OCI-LY7 (cell line): ENCODE measurements at regions not wholly inside any gene's neighbourhood (a gene's known extent, or its start where the extent isn't known, plus 50 kb on each side); places are given as distances from the start of the nearest gene placed in this dataset.

Source experiments
- BruUV-seq: library from RNA; stranded (reverse); fragments of 400-500 nt; replicated peaks from 2 replicates; lab custom pipeline; 2021; lab: Mats Ljungman, UMichigan
- CTCF ChIA-PET: fragments of 300-600 bp; sonication (Branson Sonifier 250); formaldehyde crosslinking; loops from one replicate; lab custom pipeline; 2022; ENCODE audit warnings: antibody characterized with exemption; ENCODE audit not compliant: unreplicated experiment; lab: Charles Lee
- POLR2A ChIA-PET: fragments of 300-600 bp; sonication (Branson Sonifier 250); formaldehyde crosslinking; loops from one replicate; lab custom pipeline; 2022; ENCODE audit warnings: antibody characterized with exemption; lab: Charles Lee
- DNase-seq: peaks from one replicate; pipeline ENCODE4 v3.0.0-alpha.2; 2015; ENCODE audit warnings: low spot score
- H2AFZ ChIP-seq: fragments of 200-600 bp; sonication (generic), shearing (Covaris generic); 2 replicates; pipeline ENCODE4 v1.6.1; 2014; ENCODE audit warnings: mild to moderate bottlenecking, antibody characterized with exemption, low read length, moderate library complexity
- H3K27ac ChIP-seq: fragments of 200-600 bp; sonication (generic); 2 replicates; pipeline ENCODE4 v1.5.1; 2014; ENCODE audit warnings: mixed run types, low read depth, mild to moderate bottlenecking, moderate library complexity, low read length, inconsistent platforms; ENCODE audit not compliant: poor library complexity, severe bottlenecking
- H3K36me3 ChIP-seq: fragments of 200-600 bp; sonication (generic); 2 replicates; pipeline ENCODE4 v1.6.1; 2014; ENCODE audit warnings: mild to moderate bottlenecking, antibody characterized with exemption, low read length, moderate library complexity, mixed read lengths; ENCODE audit not compliant: insufficient read depth
- H3K4me1 ChIP-seq: fragments of 200-600 bp; sonication (generic); 2 replicates; pipeline ENCODE4 v1.5.1; 2014; ENCODE audit warnings: mild to moderate bottlenecking, low read length; ENCODE audit not compliant: insufficient read depth, poor library complexity, severe bottlenecking
- H3K4me2 ChIP-seq: fragments of 200-600 bp; sonication (generic); 2 replicates; pipeline ENCODE4 v1.6.1; 2014; ENCODE audit warnings: mild to moderate bottlenecking, low read length
- H3K4me3 ChIP-seq: fragments of 200-600 bp; sonication (generic); 2 replicates; pipeline ENCODE4 v1.5.1; 2014; ENCODE audit warnings: mild to moderate bottlenecking, low read depth, low read length; ENCODE audit not compliant: poor library complexity, severe bottlenecking
- H3K79me2 ChIP-seq: fragments of 200-600 bp; sonication (generic); 2 replicates; pipeline ENCODE4 v1.6.1; 2016; ENCODE audit warnings: low read depth, mild to moderate bottlenecking, low read length, moderate library complexity, mixed read lengths; ENCODE audit not compliant: insufficient read depth
- H3K9me2 ChIP-seq: fragments of 200-600 bp; sonication (generic); 2 replicates; pipeline ENCODE4 v1.6.1; 2016; ENCODE audit warnings: mild to moderate bottlenecking, low read length, mixed read lengths; ENCODE audit not compliant: insufficient read depth
- H3K9me3 ChIP-seq: fragments of 200-600 bp; sonication (generic); 2 replicates; pipeline ENCODE4 v1.6.1; 2014; ENCODE audit warnings: mild to moderate bottlenecking, mixed run types, low read length, mixed read lengths
- H4K20me1 ChIP-seq: fragments of 200-600 bp; sonication (generic); 2 replicates; pipeline ENCODE4 v1.6.1; 2014; ENCODE audit warnings: mild to moderate bottlenecking, antibody characterized with exemption, low read length, moderate library complexity, mixed read lengths; ENCODE audit not compliant: insufficient read depth
- EZH2phosphoT487 ChIP-seq: fragments of 200-600 bp; sonication (generic); IDR thresholded peaks from 2 replicates; pipeline ENCODE4 v1.6.1; 2018; ENCODE audit warnings: low read depth, borderline replicate concordance, mild to moderate bottlenecking, mixed run types, antibody characterized with exemption, low read length, moderate library complexity, mixed read lengths
- intact Hi-C: fragments of 100-400 bp; cut with micrococcal nuclease; formaldehyde crosslinking; loops from one replicate; pipeline ENCODE4 v1.10.0; 2022; ENCODE audit not compliant: unreplicated experiment
- TF ChIP-seq, protein P1 (sequence below): fragments of 200-600 bp; sonication (generic); conservative IDR thresholded peaks from 2 replicates; pipeline ENCODE4 v1.5.1; 2014; ENCODE audit warnings: mild to moderate bottlenecking, antibody characterized with exemption, low read length, moderate library complexity, mixed read lengths

DNA sequence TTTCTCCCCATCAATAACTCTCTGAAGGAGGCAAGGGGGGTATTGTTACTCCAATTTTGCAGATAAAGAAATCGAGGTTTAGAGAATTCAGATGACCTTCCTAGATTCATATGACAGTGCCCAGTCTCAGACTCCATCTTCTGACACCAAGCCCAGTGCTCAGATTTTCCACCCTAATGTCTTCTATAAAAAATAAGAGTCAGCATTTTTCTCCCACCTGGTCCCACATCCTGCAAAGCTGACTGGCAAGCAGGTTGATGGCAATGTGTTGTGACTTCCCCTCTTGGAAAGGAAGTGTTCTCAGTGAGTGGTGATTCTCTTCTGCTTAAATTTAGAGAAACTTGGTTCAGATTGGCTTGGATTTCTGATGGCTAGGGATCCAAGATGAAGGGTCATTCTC, 129.4 kb downstream of the SOX9 start:
- Histone ChIP-seq H3K79me2 (no peaks in the 10 kb centered on the region), H3K9me3 (no peaks in the 10 kb centered on the region), H3K4me2 (no peak overlapping the region), H3K36me3 (no peaks in the 10 kb centered on the region), H2AFZ (no peak overlapping the region), H3K4me3 (no peak overlapping the region), H3K9me2 (0 out of 2 replicates have a peak, but pooled peaks cover 3% of the 10 kb centered on the region), H4K20me1 (no peaks in the 10 kb centered on the region), H3K4me1 (no peaks in the 10 kb centered on the region), H3K27ac (no peak overlapping the region)
- ChIA-PET CTCF (no interaction called here), POLR2A (interaction anchor here (1.1 kb wide), 1 partner anchor 17 kb away, joined by 3 read pairs; no protein-coding TSS in a partner anchor)
- DNase-seq, result no peak
- TF ChIP-seq, protein P1, sequence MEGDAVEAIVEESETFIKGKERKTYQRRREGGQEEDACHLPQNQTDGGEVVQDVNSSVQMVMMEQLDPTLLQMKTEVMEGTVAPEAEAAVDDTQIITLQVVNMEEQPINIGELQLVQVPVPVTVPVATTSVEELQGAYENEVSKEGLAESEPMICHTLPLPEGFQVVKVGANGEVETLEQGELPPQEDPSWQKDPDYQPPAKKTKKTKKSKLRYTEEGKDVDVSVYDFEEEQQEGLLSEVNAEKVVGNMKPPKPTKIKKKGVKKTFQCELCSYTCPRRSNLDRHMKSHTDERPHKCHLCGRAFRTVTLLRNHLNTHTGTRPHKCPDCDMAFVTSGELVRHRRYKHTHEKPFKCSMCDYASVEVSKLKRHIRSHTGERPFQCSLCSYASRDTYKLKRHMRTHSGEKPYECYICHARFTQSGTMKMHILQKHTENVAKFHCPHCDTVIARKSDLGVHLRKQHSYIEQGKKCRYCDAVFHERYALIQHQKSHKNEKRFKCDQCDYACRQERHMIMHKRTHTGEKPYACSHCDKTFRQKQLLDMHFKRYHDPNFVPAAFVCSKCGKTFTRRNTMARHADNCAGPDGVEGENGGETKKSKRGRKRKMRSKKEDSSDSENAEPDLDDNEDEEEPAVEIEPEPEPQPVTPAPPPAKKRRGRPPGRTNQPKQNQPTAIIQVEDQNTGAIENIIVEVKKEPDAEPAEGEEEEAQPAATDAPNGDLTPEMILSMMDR, result no peak
- no peak for TF ChIP-seq EZH2phosphoT487
- no TSS peak for BruUV-seq
- intact Hi-C loops, result no loop called here

DNA sequence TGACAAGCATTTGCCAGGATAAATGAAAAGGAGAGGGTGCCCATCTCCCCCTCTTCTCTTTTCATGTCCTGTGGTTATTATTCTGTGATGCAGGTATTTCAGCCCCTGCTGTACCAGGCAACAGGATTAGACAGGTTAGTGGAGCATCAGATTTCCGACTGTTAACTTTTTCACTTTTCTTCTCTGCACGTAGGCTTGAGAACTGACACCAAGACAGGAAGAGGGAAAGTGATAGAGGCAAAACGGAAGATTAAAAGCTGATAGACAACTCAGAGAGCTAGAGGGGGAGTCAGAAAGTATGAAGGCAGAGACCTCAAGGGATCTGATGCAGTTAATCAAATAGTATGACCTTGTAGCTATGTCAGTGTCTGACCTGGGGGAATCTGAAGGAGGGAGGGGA, 132.8 kb downstream of the SOX9 start:
- no peak overlapping the region for H3K4me2 ChIP-seq
- intact Hi-C loops, result no loop called here

More for the DNA sequence above, 132.8 kb downstream of the SOX9 start:
- Histone ChIP-seq H3K79me2 (no peaks in the 10 kb centered on the region), H3K27ac (no peak overlapping the region), H2AFZ (no peak overlapping the region), H3K36me3 (no peaks in the 10 kb centered on the region), H3K9me3 (no peaks in the 10 kb centered on the region), H4K20me1 (no peaks in the 10 kb centered on the region), H3K4me1 (no peaks in the 10 kb centered on the region), H3K9me2 (0 out of 2 replicates have a peak, but pooled peaks cover 3% of the 10 kb centered on the region), H3K4me3 (no peak overlapping the region)
- ChIA-PET CTCF (no interaction called here), POLR2A (interaction anchor here (0.5 to 1.4 kb wide), 3 partner anchors 10 to 227 kb away, joined by 3 to 4 read pairs (median 3); no protein-coding TSS in a partner anchor)
- TF ChIP-seq EZH2phosphoT487, result no peak
- TF ChIP-seq, protein P1, result no peak
- DNase-seq, result no peak
- no TSS peak for BruUV-seq
